ENCODE measurements at regions not wholly inside any gene's neighbourhood (a gene's known extent, or its start where the extent isn't known, plus 50 kb on each side); places are given as distances from the start of the nearest gene placed in this dataset.
A peak's percentile ranks its signal among the peaks of the same experiment; 100 is the strongest.

- no peak for DNase-seq (ENCODE audit: low read depth in 3 of 3)
Observed at GRCh38 chr4:104942990-104943743, 203.5 kb upstream of the TET2 start.

DNA sequence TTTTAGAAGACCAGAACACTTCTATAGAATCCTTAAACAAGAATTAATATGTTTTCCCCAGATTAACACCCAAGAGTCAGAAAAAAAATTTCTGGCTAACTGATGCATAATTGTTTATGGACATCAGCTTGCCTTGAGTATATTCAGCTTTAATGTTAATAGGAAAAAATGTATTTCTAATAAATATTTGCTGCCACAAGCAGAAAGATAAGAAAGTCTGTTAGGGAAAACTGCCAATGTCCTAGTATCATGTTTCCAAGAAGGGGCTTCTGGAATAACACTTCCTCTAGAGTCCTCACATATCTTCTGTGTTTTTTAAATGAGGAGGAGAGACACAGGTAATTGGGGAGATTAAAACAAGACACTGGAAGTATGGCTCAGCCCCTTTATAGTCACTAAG lies 202.1 kb upstream of the TET2 start:
- no peak for DNase-seq (ENCODE audit: low read depth in 3 of 3)

GRCh38 chr4:104964410-104965175 lies 182.1 kb upstream of the TET2 start:
- DNase-seq (ENCODE audit: low read depth in 3 of 3): no peak

GRCh38 chr4:104966349-104967033 lies 180.2 kb upstream of the TET2 start:
- DNase-seq (ENCODE audit: low read depth in 3 of 3): peak in 2 of 3 donors; percentile 10 to 13

GRCh38 chr4:104967034-104967401 lies 179.7 kb upstream of the TET2 start:
- no peak for DNase-seq (ENCODE audit: low read depth in 3 of 3)

DNA sequence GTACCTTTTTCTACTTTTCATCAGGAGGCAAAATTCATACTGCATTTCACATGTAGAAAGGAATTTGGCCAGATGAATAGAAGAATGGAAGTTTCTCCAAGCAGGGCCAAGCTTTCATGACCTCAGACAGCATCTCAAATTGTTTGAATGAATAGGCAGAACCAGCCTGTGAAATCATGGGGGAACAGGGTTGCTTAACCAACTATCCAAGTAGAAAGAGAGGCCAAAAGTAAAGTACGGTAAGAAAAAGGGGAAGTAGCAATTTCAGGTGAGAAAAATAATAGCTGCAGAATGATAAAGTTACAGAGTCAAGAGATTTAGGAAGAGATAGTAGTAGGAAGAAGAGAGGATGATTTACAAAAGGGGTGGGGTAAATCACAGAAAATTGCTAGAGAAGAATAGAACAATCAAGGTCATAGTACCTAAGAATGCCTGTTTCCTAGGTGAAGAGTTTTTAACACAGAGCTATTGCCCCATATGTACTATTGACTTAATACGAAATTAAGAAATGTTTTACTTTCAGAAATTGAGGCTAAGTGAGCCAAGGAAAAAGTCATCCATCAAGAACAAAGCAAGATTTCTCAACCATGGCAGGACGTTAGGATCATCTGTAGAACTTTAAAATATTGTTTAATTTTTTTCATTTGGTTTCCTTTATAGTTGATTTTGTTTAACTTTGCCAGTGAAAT lies 177.1 kb upstream of the TET2 start:
- DNase-seq (ENCODE audit: low read depth in 3 of 3): no peak

GRCh38 chr4:104971462-104971861 lies 175.2 kb upstream of the TET2 start:
- DNase-seq (ENCODE audit: low read depth in 3 of 3): no peak

DNA sequence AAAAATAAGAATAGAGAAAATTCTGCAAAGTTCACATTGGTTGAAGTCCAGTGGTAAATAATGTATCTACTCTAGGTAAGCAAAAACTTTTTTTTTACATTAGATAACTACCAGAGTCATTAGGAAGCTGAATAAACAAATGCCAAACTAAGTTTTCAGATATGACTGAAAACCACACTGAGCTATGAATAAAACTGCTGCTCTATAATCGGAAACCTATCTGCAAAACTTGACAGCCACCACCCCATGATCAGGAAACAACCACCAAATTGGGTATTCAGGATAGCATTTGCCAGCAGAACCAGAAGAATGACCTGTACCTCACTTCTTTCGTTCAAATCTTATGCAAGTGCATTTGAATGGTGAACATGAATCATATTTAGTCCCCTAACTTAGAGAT lies 173.0 kb upstream of the TET2 start:
- no peak for DNase-seq (ENCODE audit: low read depth in 3 of 3)

DNA sequence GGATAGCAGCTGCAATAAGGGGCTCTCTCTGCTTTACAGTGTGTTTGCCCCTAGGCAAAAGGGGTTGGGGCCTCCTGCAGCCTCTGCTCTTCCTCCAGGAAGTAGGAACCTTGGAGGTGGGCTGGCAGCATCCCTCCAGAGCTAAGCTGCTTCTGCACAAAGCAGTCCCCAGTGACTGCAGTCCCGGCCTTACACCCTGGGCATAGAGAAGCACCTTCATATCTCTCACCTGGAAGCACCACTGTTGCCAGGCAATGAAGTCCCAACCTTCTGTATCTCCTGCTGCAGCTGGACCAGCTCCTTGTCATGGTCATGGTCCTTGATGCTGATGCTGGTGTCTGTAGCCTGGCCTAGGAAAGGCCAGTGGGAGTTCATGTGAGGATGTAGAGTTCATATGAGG lies 171.1 kb upstream of the TET2 start:
- DNase-seq (ENCODE audit: low read depth in 3 of 3): no peak

- DNase-seq (ENCODE audit: low read depth in 3 of 3): no peak
Observed at GRCh38 chr4:104976262-104976661, 170.4 kb upstream of the TET2 start.

GRCh38 chr4:104979083-104979760 lies 167.5 kb upstream of the TET2 start:
- DNase-seq (ENCODE audit: low read depth in 3 of 3): no peak

- DNase-seq (ENCODE audit: low read depth in 3 of 3): no peak
Observed at GRCh38 chr4:104983615-104984179, 163.0 kb upstream of the TET2 start.

DNA sequence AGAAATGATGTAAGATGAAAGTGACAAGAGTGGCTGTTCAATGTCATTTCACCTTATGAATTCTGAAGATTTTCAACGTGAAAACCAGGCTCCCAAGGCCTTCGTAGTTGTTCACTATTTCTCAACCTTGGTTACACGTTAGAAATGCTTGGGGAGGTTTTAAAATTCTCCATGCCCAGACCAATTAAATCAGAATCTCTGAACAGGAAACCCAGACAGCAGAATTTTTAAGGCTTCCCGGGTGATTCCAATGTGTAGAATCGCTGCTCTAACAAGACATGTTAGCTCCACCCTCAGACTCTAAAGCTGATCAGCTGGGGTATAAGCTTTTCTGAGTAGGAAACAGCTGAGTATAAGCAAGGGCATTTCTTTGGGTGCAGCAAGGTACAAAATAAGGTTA lies 160.4 kb upstream of the TET2 start:
- DNase-seq (ENCODE audit: low read depth in 3 of 3): no peak

DNA sequence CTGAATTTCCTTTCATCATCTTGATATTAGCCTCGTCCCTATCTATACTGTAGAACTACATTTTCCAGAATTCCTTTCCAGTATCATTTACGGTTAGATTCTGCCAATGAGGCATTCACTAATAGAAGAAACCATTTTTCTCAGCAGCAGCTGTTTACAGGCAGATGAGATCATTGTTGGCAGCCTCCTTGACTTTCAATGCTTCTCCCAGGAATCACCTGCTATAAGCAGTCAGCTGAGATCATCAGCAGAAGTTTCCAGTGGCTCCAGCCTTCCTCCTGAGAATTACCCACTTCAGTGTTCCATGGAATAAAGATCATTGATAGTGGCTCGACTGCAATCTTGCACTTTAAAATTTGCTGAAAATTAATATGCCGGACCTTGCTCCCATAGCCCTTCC lies 157.3 kb upstream of the TET2 start:
- no peak for DNase-seq (ENCODE audit: low read depth in 3 of 3)

DNA sequence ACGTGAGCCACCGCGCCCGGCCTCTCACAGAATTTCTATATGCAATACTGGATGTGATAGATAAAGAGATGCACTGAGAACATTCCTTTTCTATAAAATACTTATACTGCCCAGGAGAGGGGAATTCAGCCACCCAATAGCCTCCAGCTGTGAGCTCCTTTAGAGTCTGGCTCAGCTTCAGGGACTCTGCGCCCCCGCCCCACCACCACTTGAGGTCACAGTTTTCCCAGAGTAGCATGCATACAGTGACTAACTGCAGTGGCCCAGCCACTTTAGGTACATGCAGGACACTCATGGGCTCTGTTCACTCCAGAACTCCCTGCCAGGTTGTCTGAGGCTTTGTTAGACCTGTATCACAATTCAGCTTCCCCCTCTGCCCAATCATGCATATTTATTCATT lies 144.4 kb upstream of the TET2 start:
- no peak for DNase-seq (ENCODE audit: low read depth in 3 of 3)

DNA sequence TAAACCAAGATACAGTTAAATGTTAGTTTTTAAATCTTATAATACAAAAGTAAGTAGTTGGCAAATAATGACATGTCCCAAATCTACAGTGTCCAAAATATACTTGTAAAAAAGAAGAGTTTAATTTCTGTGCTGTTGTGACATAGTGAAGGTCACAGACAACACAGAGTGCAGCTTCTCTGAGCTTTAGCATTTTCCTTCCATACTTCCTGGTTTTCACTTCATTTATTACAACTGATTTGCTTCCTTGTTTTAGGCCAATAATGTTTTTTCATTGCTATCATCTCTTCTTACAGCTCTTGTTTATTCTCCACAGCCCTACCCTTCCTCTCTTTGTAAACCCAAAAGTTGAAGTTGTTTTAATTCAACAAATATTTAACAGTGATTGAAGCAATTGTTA lies 132.4 kb upstream of the TET2 start:
- DNase-seq (ENCODE audit: low read depth in 3 of 3): no peak

- DNase-seq (ENCODE audit: low read depth in 3 of 3): no peak
Observed at GRCh38 chr4:105014635-105015034, 132.0 kb upstream of the TET2 start.

DNA sequence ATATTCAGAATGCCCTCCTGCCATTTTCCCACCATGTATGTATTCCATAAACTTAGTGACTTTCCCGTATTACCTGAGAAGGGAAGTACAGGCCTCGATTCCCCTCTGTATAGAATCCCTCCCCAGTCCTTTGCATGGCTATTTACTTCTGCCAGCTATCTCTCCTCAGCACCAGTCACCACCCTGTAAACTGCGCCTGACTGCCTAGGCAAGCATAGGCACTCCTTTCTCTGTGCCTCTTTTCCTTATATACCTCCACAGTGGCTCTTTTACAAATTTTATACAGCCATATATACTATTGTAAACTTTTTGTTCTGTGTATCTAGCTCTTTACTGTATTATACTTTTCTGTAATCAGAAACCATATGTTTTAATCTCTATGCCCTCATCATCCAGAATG lies 130.9 kb upstream of the TET2 start:
- no peak for DNase-seq (ENCODE audit: low read depth in 3 of 3)

GRCh38 chr4:105022811-105023667 lies 123.6 kb upstream of the TET2 start:
- no peak for DNase-seq (ENCODE audit: low read depth in 3 of 3)

- no peak for DNase-seq (ENCODE audit: low read depth in 3 of 3)
Observed at GRCh38 chr4:105023668-105024055, 123.0 kb upstream of the TET2 start.
